Liver (tissue), 3 donors: ENCODE measurements at regions not wholly inside any gene's neighbourhood (a gene's known extent, or its start where the extent isn't known, plus 50 kb on each side); places are given as distances from the start of the nearest gene placed in this dataset.
"Not testable (repeated sequence)": the region's sequence is repeated elsewhere in the genome, so short reads cannot be mapped to it uniquely, and the experiment has no call there.

Source experiments
- ATF3 ChIP-seq: IDR thresholded peaks from 2 replicates; pipeline ENCODE4 v1.6.1; 2016; ENCODE audit warnings: antibody characterized with exemption
- CTCF ChIP-seq: fragments of 150-350 bp; IDR thresholded peaks from 2 replicates; pipeline ENCODE4 v1.5.1; 2017; ENCODE audit warnings: improper control_type of control experiment, low read depth, low read length; ENCODE audit not compliant: missing input control
- EGR1 ChIP-seq, 2 donors: IDR thresholded peaks; 2 replicates each; pipeline ENCODE4 v1.6.1; 2016 to 2018; ENCODE audit warnings: antibody characterized with exemption in 2 of 2, low read depth in 2 of 2
- GABPA ChIP-seq, 2 donors: IDR thresholded peaks in 1 of 2; conservative IDR thresholded peaks in 1 of 2; 2 replicates each; pipeline ENCODE4 v1.6.1; 2016; ENCODE audit warnings: antibody characterized with exemption in 2 of 2, mild to moderate bottlenecking in 1 of 2, moderate library complexity in 1 of 2
- HNF4A ChIP-seq, 2 donors: conservative IDR thresholded peaks; 2 replicates each; pipeline ENCODE4 v1.6.1; 2016; ENCODE audit warnings: antibody characterized with exemption in 2 of 2, mild to moderate bottlenecking in 2 of 2
- JUND ChIP-seq, 2 donors: IDR thresholded peaks; 2 replicates each; pipeline ENCODE4 v1.6.1; 2016; ENCODE audit warnings: antibody characterized with exemption in 2 of 2
- MAX ChIP-seq: IDR thresholded peaks from 2 replicates; pipeline ENCODE4 v1.6.1; 2016; ENCODE audit warnings: antibody characterized with exemption
- RAD21 ChIP-seq, 2 donors: IDR thresholded peaks; 2 replicates each; pipeline ENCODE4 v1.6.1; 2016; ENCODE audit warnings: antibody characterized with exemption in 2 of 2, mild to moderate bottlenecking in 2 of 2
- TAF1 ChIP-seq: conservative IDR thresholded peaks from 2 replicates; pipeline ENCODE4 v1.6.1; 2016; ENCODE audit warnings: antibody characterized with exemption, mild to moderate bottlenecking
- YY1 ChIP-seq: IDR thresholded peaks from 2 replicates; pipeline ENCODE4 v1.6.1; 2016; ENCODE audit warnings: antibody characterized with exemption, mild to moderate bottlenecking
- TF ChIP-seq, protein P1 (sequence below): IDR thresholded peaks from 2 replicates; pipeline ENCODE4 v1.6.1; 2016; ENCODE audit warnings: antibody characterized with exemption, mild to moderate bottlenecking
- donor health status: healthy.
- donor health status: healthy.

DNA sequence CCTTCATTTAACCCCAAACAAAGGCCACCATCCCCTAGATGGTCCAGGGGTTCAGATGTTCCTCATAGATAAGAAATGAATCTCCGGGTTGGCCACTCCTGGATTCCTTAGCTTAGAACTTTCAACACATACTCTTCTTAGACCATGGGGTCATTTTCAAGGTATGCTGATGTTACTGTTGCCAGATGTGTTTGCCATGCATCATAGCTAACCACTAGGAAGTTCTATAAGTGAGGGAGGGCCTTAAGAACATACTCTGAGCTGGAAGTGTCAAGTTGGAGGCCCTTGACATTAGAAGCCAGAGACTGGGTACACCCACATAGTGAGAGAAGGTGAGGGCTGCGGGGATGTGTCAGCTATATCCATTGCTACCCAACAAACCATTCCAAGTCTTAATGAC is 62.7 kb upstream of the SPDYE9 start:
- TF ChIP-seq CTCF; ATF3; HNF4A (conservative IDR thresholded peaks at IDR 0.05); TAF1; MAX; YY1; GABPA (IDR thresholded peaks at IDR 0.05 in 1 of 2, conservative IDR thresholded peaks at IDR 0.05 in 1 of 2); JUND (IDR thresholded peaks at IDR 0.05); EGR1 (IDR thresholded peaks at IDR 0.05; ENCODE audit: low read depth in 2 of 2); RAD21 (IDR thresholded peaks at IDR 0.05): not testable (repeated sequence)
- TF ChIP-seq, protein P1, sequence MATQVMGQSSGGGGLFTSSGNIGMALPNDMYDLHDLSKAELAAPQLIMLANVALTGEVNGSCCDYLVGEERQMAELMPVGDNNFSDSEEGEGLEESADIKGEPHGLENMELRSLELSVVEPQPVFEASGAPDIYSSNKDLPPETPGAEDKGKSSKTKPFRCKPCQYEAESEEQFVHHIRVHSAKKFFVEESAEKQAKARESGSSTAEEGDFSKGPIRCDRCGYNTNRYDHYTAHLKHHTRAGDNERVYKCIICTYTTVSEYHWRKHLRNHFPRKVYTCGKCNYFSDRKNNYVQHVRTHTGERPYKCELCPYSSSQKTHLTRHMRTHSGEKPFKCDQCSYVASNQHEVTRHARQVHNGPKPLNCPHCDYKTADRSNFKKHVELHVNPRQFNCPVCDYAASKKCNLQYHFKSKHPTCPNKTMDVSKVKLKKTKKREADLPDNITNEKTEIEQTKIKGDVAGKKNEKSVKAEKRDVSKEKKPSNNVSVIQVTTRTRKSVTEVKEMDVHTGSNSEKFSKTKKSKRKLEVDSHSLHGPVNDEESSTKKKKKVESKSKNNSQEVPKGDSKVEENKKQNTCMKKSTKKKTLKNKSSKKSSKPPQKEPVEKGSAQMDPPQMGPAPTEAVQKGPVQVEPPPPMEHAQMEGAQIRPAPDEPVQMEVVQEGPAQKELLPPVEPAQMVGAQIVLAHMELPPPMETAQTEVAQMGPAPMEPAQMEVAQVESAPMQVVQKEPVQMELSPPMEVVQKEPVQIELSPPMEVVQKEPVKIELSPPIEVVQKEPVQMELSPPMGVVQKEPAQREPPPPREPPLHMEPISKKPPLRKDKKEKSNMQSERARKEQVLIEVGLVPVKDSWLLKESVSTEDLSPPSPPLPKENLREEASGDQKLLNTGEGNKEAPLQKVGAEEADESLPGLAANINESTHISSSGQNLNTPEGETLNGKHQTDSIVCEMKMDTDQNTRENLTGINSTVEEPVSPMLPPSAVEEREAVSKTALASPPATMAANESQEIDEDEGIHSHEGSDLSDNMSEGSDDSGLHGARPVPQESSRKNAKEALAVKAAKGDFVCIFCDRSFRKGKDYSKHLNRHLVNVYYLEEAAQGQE = not testable (repeated sequence)
